ENCODE measurements at regions not wholly inside any gene's neighbourhood (a gene's known extent, or its start where the extent isn't known, plus 50 kb on each side); places are given as distances from the start of the nearest gene placed in this dataset.

GRCh38 chrX:1002611-1003010, 209.8 kb downstream of the CRLF2 start:
- TF ChIP-seq CTCF (conservative IDR thresholded peaks at IDR 0.05; ENCODE audit: low read depth, low read length) (no peak), EZH2 (IDR thresholded peaks at IDR 0.05; ENCODE audit: borderline replicate concordance, low read depth, low read length, poor library complexity, severe bottlenecking) (no peak)

All from A673 (cell line).